ENCODE measurements at regions not wholly inside any gene's neighbourhood (a gene's known extent, or its start where the extent isn't known, plus 50 kb on each side); places are given as distances from the start of the nearest gene placed in this dataset.

GRCh38 chr9:2984491-2984890, 140.6 kb upstream of the PUM3 start:
- DNase-seq = peak; percentile 44

- no peak for DNase-seq
Observed at GRCh38 chr9:2979957-2980610, 136.2 kb upstream of the PUM3 start.

GRCh38 chr9:2972475-2972874, 128.6 kb upstream of the PUM3 start:
- DNase-seq = no peak

GRCh38 chr9:2970864-2971263, 127.0 kb upstream of the PUM3 start:
- DNase-seq = no peak

- DNase-seq = peak; percentile 86
Observed at GRCh38 chr9:2967766-2968165, 123.9 kb upstream of the PUM3 start.

- DNase-seq = peak; percentile 69
Observed at GRCh38 chr9:2966565-2967300, 122.8 kb upstream of the PUM3 start.

- DNase-seq = no peak
Observed at GRCh38 chr9:2964470-2964869, 120.6 kb upstream of the PUM3 start.

GRCh38 chr9:2963307-2963706, 119.4 kb upstream of the PUM3 start:
- DNase-seq = no peak

GRCh38 chr9:2962471-2963172, 118.7 kb upstream of the PUM3 start:
- peak; percentile 26 for DNase-seq

- DNase-seq = no peak
Observed at GRCh38 chr9:2958219-2958618, 114.3 kb upstream of the PUM3 start.

- no peak for DNase-seq
Observed at GRCh38 chr9:2957656-2958200, 113.8 kb upstream of the PUM3 start.

- DNase-seq = no peak
Observed at GRCh38 chr9:2955575-2955974, 111.7 kb upstream of the PUM3 start.

GRCh38 chr9:2939368-2939767, 95.5 kb upstream of the PUM3 start:
- no peak for DNase-seq

GRCh38 chr9:2936221-2936620, 92.3 kb upstream of the PUM3 start:
- no peak for DNase-seq

GRCh38 chr9:2934883-2935282, 91.0 kb upstream of the PUM3 start:
- DNase-seq = no peak

GRCh38 chr9:2934241-2934650, 90.4 kb upstream of the PUM3 start:
- DNase-seq = no peak

GRCh38 chr9:2933165-2934095, 89.5 kb upstream of the PUM3 start:
- DNase-seq = no peak

- DNase-seq = no peak
Observed at GRCh38 chr9:2928411-2928810, 84.5 kb upstream of the PUM3 start.

GRCh38 chr9:2925016-2925415, 81.1 kb upstream of the PUM3 start:
- no peak for DNase-seq

GRCh38 chr9:2924380-2924768, 80.5 kb upstream of the PUM3 start:
- DNase-seq = no peak

GRCh38 chr9:2923766-2924379, 80.0 kb upstream of the PUM3 start:
- no peak for DNase-seq

- DNase-seq = peak; percentile 29
Observed at GRCh38 chr9:2919347-2919746, 75.5 kb upstream of the PUM3 start.
